GM18867 (cell line): ENCODE measurements at regions not wholly inside any gene's neighbourhood (a gene's known extent, or its start where the extent isn't known, plus 50 kb on each side); places are given as distances from the start of the nearest gene placed in this dataset.
"Not testable (repeated sequence)": the region's sequence is repeated elsewhere in the genome, so short reads cannot be mapped to it uniquely, and the experiment has no call there.

Source experiments
- ATAC-seq: cut with Tn5 transposase; IDR thresholded peaks from one replicate; pipeline ENCODE4 v1.9.1; 2021; ENCODE audit warnings: mild to moderate bottlenecking, moderate library complexity; ENCODE audit not compliant: unreplicated experiment

DNA sequence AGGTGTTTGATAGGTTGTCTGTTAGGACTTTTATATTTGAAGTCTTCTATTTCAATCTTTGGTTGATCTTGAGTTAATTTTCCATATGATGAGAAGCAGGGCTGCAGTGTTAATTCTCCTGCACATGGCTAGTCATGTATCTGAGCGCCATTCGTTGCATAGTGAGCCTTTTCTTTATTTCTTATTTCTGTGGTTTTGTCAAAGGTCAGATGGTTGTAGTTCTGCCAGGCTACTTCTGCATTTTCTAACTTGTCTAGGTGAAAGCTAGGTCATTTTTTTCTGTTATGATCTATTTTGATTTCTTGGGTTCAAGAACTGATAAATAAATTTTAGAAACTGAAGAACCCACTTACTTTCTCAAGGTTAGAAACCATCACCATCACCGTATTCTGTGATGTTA lies 56.7 kb downstream of the CCDC74A start:
- ATAC-seq: peak; percentile 37

DNA sequence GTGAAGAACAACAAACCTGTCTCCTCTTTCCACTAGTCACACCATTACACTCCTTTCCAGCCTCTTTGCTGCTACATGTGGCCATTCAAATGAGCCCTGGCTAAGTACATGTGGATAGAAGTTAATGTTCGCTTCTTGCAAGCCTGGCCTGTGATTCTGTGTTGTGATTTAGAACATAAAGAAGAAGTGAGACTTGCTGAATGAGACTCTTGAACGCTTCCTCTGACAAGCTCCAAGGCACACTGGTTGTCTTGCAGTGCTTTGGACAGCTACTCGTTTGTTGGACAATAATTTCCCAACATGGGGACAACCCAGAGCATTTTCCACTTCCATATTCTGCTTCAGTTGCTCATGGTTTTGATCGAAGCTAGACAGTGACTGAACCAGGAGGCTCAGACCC lies 57.3 kb downstream of the CCDC74A start:
- peak; percentile 52 for ATAC-seq

DNA sequence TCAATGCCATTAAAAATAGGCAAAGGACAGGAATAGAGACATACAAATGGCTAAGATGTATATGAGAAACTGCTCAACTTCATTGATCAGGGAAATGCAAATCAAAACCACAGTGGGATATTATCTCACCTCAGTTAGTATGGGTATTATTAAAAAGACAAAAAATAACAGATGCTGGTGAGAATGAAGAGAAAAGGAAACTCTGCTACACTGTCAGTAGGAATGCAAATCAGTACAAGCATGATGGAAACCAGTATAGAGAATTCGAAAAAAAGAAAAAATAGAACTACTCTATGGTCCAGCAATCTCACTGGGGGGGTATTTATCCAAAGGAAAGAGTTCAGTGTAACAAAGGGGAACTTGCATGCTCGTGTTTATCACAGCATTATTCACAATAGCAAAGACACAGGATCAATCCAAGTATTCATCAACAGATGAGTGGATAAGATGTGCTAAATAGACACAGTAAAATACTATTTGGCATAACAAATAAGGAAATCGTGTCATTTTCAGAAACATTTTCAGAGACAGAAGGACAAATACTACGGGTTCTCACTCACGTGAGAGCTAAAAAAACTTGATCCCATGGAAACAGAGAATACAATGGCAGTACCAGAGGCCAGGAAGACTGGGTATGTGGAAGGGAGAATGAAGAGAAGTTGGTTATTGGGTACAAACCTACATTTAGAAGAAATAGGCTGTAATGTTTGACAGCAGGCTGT lies 60.6 kb downstream of the CCDC74A start:
- ATAC-seq: peak; percentile 80

DNA sequence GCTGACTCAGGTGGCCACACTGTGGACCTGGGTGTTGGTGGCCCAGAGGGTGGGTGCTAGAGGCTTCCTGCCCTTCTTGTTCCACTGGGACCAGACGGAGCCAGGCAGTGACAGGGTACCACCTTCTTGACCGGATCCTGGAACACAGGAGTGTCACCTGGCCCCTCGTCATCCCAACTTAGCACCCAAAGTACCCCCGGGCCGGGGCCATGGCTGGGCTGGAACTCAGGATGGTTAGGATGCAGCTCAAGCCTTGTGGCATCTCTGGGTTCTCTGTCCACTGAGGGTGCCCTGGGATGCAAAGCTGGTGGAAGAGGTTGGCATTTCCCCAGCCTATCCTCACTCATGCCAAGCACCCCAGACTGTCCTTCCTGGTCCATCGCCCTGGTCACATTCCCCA lies 61.4 kb downstream of the CCDC74A start:
- ATAC-seq: not testable (repeated sequence)

DNA sequence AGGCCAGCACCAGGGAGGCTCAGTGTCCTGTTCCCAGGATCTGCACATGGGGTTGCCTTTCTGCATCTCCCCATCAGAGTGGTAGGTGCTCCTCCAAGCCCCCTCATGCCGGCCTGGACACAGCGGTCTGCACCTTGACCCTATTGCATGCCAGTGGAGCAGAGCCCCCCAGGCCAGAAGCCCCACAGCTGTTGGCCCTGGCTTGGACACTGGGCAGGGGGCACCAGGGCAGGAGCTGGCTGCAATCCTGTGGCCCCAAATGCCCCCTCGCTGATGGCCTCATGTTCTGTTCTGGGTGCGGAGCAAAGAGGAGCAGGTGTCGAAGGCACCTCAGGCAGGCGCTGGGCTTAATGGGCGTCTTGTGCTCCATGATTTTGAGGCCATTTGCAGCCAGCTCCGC lies 62.7 kb downstream of the CCDC74A start:
- no peak for ATAC-seq

DNA sequence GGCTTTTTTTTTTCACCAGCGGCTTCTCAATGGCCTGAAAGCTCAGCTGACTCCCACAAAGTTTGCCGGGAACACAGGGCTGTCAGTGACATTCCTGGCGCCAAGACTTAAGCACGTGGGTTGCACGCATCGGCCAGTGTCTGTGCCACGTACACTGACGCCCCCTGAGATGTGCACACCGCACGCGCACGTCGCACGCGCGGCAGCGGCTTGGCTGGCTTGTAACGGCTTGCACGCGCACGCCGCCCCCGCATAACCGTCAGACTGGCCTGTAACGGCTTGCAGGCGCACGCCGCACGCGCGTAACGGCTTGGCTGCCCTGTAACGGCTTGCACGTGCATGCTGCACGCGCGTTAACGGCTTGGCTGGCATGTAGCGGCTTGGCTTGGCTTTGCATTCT lies 63.2 kb downstream of the CCDC74A start:
- ATAC-seq: no peak

DNA sequence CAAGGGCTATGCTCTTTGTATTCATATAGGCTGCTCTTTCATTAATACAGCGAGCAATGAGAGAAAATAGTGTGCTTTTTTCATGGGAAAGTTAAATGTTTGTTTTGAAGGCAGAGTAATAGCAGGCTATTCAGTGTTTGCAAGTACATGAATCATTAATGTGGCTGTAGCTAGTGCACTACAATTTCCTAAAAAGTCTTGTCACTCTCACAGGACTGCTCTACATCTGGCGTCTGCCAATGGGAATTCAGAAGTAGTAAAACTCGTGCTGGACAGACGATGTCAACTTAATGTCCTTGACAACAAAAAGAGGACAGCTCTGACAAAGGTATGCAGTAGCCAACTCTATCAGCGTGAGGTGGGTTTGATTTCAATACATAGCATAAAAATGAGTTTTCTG lies 68.9 kb downstream of the CCDC74A start:
- ATAC-seq: not testable (repeated sequence)

DNA sequence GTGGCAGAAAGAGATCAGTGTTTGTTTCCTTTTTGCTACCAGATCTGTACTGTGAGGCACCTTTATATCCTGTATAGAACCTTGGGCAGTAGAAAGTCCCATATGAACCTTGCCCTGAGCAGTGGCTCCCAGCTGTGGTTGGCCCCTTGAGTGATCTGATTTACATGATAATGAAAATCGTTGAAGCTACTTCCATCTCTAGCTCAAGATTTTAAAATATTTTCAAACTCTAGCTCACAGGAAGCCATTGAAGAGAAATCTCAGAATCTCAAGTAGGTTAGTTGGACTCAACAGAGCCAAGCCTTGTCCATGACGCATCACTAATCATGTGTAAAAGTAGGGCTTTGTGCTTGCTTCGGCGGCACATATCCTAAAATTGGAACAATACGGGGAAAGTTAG lies 74.8 kb downstream of the CCDC74A start:
- ATAC-seq: not testable (repeated sequence)

DNA sequence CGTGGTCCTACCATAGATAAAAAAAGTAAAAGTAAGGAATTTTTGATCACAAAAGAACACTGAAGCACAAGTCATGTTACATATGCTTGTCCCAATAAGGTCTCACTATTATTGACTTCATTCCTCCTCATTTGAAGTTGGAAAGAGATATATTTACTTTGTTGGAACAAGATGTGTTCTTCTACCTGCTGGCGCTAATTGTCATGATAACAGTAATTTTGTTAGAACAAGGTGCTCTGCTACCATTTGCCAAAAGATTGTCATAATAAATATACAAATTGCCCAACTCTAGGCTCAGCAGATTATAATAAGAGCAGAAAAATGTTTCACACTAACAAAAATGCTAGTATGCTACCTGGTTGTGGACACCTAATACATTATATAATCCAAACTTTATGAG lies 77.0 kb downstream of the CCDC74A start:
- not testable (repeated sequence) for ATAC-seq

DNA sequence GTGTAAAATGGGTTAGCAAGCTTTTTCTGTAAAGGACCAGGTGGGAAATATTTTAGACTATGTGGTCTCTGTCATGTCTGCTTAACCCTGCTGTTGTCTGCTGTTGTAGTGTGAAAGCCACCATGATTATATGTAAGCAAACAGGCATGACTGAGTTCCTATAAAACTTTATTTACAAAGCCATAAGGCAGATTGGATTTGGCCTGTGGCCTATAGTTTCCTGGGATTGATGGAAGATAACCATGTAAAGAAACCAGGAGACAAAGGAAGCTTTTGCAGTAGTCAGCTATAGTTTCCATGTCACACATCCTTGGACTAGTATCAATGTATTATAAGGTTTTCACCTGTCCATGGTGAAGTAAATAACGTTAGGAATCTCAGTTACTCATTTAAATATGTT lies 78.7 kb downstream of the CCDC74A start:
- ATAC-seq: not testable (repeated sequence)

DNA sequence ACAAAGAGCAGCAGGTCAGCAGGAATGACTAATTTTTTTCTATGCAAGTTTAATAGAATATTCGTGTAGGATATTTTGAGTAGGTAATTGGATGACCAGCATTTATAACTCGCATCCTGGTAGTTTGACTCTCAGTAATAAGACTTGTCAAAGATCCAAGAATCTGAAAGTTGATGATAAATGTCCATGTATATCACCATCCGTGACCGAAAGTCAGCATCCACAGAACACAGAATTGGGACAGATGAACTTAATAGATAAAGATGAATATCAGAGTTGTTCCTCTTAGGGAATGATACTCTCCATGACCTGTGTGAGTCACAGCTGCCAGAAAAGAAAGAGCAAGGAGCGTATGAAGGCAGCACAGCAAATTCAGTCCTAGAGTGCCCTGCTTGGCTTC lies 79.4 kb downstream of the CCDC74A start:
- ATAC-seq: not testable (repeated sequence)

DNA sequence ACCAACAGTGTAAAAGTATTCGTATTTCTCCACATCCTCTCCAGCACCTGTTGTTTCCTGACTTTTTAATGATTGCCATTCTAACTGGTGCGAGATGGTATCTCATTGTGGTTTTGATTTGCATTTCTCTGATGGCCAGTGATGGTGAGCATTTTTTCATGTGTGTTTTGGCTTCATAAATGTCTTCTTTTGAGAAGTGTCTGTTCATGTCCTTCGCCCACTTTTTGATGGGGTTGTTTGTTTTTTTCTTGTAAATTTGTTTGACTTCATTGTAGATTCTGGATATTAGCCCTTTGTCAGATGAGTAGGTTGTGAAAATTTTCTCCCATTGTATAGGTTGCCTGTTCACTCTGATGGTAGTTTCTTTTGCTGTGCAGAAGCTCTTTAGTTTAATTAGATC lies 86.9 kb downstream of the CCDC74A start:
- not testable (repeated sequence) for ATAC-seq

DNA sequence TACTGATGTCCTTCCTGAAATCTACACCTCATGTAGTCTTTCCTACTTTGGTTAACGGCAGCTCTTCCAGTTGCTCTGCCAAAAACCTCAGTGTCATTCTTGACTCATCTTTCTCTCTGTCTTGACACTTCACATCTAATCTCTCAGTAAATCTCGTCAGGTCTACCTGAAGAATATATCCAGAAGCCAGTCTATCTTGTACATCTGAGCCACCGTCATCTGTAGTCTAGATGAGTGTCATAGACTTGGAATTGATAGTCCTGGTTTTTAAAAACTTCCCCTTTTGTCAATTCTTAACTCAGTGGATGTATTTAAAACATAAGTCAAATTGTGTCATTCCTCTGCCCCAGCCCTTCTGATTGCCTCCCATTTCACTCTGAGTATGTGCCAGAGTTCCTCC lies 90.6 kb downstream of the CCDC74A start:
- not testable (repeated sequence) for ATAC-seq

DNA sequence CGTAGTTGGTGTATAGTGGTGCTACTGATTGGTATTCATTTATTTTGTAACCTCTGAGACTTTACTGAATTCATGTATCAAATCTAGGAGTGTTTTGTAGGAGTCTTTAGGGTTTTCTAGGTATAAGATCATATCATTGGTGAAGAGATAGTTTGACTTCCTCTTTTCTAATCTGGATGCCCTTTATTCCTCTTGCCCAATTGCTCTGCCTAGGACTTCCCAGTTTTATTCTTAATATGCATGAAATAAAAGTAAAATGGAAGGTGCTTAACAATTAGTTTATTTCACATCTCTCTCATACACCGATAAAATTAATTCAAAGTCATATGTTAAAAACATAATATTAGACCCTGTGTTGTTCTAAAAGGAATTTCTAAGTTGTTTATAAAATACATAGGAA lies 95.2 kb downstream of the CCDC74A start:
- ATAC-seq: not testable (repeated sequence)

DNA sequence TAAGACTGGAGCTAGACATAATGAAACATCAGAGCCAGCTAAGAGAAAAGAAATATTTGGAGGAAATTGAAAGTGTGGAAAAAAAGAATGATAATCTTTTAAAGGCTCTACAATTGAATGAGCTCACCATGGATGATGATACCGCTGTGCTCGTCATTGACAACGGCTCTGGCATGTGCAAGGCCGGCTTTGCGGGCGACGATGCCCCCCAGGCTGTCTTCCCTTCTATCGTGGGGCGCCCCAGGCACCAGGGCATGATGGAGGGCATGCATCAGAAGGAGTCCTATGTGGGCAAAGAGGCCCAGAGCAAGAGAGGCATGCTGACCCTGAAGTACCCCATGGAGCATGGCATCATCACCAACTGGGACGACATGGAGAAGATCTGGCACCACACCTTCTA lies 98.3 kb downstream of the CCDC74A start:
- not testable (repeated sequence) for ATAC-seq

DNA sequence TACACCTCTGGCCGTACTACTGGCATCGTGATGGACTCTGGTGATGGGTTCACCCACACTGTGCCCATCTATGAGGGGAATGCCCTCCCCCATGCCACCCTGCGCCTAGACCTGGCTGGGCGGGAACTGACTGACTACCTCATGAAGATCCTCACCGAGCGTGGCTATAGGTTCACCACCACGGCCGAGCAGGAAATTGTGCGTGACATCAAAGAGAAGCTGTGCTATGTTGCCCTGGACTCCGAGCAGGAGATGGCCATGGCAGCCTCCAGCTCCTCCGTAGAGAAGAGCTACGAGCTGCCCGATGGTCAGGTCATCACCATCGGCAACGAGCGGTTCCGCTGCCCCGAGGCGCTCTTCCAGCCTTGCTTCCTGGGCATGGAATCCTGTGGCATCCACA lies 98.9 kb downstream of the CCDC74A start:
- ATAC-seq: not testable (repeated sequence)

DNA sequence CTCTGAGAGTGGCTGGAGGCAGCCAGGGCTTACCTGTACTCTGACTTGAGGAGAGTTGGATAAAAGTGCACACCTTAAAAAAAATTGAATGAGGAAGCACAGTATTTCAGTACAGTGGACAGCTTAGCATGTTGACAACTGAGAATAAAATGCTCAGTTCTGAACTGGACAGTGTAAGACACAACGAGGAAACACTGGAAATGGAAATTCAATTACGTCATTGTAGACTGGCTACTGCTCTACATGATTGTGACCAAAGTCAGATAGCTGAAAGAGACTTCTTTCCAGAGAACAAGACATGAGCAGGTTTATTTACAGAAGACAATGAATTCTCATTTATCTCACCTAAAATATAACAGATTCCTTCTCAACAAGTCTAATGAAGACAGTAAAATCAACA lies 100.1 kb downstream of the CCDC74A start:
- ATAC-seq: not testable (repeated sequence)

DNA sequence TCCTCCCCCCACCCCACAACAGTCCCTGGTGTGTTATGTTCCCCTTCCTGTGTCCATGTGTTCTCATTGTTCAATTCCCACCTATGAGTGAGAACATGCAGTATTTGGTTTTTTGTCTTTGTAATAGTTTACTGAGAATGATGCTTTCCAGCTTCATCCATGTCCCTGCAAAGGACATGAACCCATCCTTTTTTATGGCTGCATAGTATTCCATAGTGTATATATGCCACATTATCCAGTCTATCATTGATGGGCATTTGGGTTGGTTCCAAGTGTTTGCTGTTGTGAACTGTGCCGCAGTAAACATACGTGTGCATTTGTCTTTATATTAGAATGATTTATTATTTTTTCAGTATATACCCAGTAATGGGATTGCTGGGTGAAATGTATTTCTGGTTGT lies 104.0 kb downstream of the CCDC74A start:
- not testable (repeated sequence) for ATAC-seq

DNA sequence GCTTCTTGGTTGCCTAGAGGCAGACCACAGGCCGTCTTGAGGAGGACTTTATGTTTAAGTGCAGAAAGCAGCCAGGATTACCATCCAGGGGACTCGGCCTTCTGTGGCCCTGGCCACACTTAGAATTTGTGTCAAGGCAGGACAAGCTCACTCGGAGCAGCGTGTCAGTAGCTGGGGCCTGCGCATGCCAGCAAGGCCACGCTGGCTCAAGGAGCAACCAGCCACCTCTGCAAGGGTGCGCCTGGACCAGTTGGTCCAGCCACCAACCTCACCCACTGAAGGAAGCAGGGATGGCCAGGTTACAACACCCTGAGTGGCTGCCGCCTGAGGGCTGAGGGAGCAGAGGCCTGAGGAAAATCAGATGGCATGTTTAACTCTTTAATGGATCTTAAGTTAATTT lies 105.7 kb downstream of the CCDC74A start:
- ATAC-seq: not testable (repeated sequence)

DNA sequence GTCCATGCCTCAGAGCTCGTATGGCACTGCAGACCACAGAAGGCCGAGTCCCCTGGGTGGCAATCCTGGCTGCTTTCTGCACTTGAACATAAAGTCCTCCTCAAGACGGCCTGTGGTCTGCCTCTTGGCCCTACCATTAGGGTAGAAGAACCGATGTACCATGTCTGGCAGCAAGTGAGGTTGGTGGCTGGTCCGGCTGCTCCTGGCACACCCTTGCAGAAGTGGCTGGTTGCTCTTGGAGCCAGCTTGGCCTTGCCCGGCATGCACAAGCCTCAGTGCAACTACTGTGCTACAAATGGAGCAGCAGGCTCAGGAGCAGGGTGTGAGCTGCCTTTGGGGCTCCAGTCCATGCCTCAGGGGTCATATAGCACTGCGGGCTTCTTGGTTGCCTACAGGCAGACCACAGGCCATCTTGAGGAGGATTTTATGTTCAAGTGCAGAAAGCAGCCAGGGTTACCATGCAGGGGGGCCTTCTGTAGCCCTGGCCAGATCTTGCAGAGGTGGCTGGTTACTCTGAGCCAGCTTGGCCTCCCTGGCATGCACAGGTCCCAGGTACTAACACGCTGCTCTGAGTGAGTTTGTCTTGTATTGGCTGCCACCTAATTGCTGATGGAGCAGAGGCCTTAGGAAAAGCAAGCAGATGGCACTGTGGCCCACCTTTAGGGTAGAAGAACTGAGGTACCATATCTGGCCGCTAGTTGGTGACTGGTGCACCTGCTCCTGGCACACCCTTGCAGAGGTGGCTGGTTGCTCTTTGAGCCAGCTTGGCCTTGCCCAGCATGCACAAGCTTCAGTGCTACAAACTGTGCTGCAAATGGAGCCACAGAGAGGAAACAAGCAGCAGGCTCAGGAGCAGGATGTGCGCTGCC lies 106.4 kb downstream of the CCDC74A start:
- ATAC-seq: not testable (repeated sequence)

DNA sequence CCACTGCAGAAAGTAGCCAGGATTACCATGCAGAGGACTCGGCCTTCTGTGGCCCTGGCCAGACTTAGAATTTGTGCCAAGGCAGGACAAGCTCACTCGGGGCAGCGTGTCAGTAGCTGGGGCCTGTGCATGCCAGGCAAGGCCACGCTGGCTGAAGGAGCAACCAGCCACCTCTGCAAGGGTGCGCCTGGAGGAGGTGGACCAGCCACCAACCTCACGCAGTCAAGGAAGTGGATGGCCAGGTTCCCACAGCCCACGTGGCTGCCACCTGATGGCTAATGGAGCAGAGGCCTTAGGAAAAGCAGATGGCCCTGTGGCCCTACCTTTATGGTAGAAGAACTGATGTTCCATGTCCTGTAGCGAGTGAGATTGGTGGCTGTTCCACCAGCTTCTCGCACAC lies 107.9 kb downstream of the CCDC74A start:
- ATAC-seq: no peak

DNA sequence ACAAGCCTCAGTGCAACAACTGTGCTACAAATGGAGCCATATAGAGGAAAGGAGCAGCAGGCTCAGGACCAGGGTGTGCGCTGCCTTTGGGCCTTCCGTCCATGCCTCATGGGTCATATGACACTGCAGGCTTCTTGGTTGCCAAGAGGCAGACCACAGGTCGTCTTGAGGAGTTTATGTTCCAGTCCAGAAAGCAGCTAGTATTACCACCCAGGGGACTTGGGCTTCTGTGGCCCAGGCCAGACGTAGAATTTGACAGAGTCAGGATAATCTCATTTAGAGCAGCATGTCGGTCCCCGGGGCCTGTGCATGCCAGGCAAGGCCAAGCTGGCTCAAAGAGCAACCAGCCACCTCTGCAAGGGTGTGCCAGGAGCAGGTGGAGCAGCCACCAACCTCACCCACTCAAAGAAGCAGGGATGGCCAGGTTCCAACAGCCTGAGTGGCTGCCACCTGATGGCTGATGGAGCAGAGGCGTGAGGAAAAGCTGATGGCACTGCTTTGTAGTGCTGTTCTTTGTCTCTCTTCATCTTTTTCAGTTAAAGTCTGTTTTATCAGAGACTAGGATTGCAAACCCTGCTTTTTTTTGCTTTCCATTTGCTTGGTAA lies 109.1 kb downstream of the CCDC74A start:
- not testable (repeated sequence) for ATAC-seq
